Neural cell (in vitro differentiated cells): ENCODE measurements at regions not wholly inside any gene's neighbourhood (a gene's known extent, or its start where the extent isn't known, plus 50 kb on each side); places are given as distances from the start of the nearest gene placed in this dataset.

Source experiments
- EP300 ChIP-seq: fragments of 450-650 bp; conservative IDR thresholded peaks from 2 replicates; pipeline ENCODE4 v1.6.1; 2014; ENCODE audit warnings: antibody characterized with exemption, mild to moderate bottlenecking, moderate library complexity; ENCODE audit not compliant: poor library complexity, severe bottlenecking
- EZH2 ChIP-seq: fragments of 200-600, 300-800 bp; shearing (Covaris generic), sonication (generic); IDR thresholded peaks from 2 replicates; pipeline ENCODE4 v1.6.1; 2014; ENCODE audit warnings: antibody characterized with exemption, low read length, borderline replicate concordance, mild to moderate bottlenecking; ENCODE audit not compliant: insufficient read depth, poor library complexity, severe bottlenecking
- MXI1 ChIP-seq: fragments of 450-650 bp; conservative IDR thresholded peaks from 2 replicates; pipeline ENCODE4 v1.6.1; 2014; ENCODE audit warnings: antibody characterized with exemption, mild to moderate bottlenecking; ENCODE audit not compliant: poor library complexity, severe bottlenecking
- POLR2AphosphoS5 ChIP-seq: IDR thresholded peaks from 2 replicates; pipeline ENCODE4 v1.6.1; 2012
- RAD21 ChIP-seq: fragments of 450-650 bp; conservative IDR thresholded peaks from 2 replicates; pipeline ENCODE4 v1.6.1; 2014; ENCODE audit warnings: antibody characterized with exemption, mild to moderate bottlenecking, moderate library complexity
- SMC3 ChIP-seq: fragments of 450-650 bp; conservative IDR thresholded peaks from 2 replicates; pipeline ENCODE4 v1.6.1; 2014; ENCODE audit warnings: antibody characterized with exemption, mild to moderate bottlenecking, moderate library complexity; ENCODE audit not compliant: poor library complexity
- TAF1 ChIP-seq: IDR thresholded peaks from 2 replicates; pipeline ENCODE4 v1.6.1; 2012; ENCODE audit warnings: low read depth
- TF ChIP-seq, protein P1 (sequence below): fragments of 450-650 bp; IDR thresholded peaks from 2 replicates; pipeline ENCODE4 v1.5.1; 2014; ENCODE audit warnings: antibody characterized with exemption, mild to moderate bottlenecking, moderate library complexity; ENCODE audit not compliant: poor library complexity, severe bottlenecking
- TF ChIP-seq, protein P2 (sequence below): IDR thresholded peaks from 2 replicates; pipeline ENCODE4 v1.6.1; 2012; ENCODE audit warnings: borderline replicate concordance

DNA sequence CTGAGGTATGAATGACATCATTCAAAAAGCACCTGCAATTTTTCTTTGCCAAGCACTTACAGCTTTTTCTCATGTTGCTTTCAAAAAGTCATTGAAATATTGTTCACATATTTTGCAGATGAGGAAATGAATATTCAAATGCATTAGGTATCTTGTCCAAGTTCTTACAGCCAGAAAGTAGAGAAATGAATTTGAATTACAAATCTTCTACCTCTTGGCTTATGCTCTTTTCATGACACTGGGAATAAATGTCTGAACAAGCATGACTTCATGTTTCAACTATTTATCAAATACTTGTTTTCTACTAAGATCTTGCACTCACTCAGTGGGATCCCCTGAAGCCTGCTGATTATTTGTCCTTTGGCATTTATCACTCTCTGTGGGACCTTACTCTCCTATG is 267.2 kb upstream of the BTG1 start:
- TF ChIP-seq, protein P1, sequence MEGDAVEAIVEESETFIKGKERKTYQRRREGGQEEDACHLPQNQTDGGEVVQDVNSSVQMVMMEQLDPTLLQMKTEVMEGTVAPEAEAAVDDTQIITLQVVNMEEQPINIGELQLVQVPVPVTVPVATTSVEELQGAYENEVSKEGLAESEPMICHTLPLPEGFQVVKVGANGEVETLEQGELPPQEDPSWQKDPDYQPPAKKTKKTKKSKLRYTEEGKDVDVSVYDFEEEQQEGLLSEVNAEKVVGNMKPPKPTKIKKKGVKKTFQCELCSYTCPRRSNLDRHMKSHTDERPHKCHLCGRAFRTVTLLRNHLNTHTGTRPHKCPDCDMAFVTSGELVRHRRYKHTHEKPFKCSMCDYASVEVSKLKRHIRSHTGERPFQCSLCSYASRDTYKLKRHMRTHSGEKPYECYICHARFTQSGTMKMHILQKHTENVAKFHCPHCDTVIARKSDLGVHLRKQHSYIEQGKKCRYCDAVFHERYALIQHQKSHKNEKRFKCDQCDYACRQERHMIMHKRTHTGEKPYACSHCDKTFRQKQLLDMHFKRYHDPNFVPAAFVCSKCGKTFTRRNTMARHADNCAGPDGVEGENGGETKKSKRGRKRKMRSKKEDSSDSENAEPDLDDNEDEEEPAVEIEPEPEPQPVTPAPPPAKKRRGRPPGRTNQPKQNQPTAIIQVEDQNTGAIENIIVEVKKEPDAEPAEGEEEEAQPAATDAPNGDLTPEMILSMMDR = no peak
- TF ChIP-seq RAD21 (no peak), MXI1 (no peak), TAF1 (no peak), EP300 (no peak), SMC3 (no peak), EZH2 (no peak), POLR2AphosphoS5 (no peak)
- TF ChIP-seq, protein P2, sequence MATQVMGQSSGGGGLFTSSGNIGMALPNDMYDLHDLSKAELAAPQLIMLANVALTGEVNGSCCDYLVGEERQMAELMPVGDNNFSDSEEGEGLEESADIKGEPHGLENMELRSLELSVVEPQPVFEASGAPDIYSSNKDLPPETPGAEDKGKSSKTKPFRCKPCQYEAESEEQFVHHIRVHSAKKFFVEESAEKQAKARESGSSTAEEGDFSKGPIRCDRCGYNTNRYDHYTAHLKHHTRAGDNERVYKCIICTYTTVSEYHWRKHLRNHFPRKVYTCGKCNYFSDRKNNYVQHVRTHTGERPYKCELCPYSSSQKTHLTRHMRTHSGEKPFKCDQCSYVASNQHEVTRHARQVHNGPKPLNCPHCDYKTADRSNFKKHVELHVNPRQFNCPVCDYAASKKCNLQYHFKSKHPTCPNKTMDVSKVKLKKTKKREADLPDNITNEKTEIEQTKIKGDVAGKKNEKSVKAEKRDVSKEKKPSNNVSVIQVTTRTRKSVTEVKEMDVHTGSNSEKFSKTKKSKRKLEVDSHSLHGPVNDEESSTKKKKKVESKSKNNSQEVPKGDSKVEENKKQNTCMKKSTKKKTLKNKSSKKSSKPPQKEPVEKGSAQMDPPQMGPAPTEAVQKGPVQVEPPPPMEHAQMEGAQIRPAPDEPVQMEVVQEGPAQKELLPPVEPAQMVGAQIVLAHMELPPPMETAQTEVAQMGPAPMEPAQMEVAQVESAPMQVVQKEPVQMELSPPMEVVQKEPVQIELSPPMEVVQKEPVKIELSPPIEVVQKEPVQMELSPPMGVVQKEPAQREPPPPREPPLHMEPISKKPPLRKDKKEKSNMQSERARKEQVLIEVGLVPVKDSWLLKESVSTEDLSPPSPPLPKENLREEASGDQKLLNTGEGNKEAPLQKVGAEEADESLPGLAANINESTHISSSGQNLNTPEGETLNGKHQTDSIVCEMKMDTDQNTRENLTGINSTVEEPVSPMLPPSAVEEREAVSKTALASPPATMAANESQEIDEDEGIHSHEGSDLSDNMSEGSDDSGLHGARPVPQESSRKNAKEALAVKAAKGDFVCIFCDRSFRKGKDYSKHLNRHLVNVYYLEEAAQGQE = no peak
